Endometrium (tissue), 2 donors: ENCODE measurements at regions not wholly inside any gene's neighbourhood (a gene's known extent, or its start where the extent isn't known, plus 50 kb on each side); places are given as distances from the start of the nearest gene placed in this dataset.

ENCODE experiments used
- FAIRE-seq: peaks from 2 replicates; lab custom pipeline; 2012; peaks lifted over from hg19 to GRCh38; lab: Jason Lieb, UNC
- donor health status: control.
- donor health status: control.

DNA sequence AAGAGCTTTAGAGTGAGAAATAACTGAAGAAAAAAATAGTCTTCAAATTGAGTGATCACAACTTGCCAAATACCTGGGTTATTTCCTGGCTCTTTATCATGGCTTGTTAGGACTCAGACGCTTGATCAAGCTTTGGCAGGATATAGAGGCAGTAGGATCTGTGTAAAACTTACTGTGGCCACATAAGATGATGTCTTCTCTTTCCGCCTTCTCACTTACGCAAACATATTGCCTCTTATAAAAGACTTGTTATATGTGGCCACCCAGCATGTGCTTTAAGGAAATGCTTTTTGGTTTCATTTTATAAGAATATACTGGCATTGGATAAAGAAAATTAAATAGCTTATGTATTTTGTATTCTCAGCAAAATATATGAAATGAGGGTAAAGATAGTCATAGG is 101.8 kb upstream of the AKIRIN2 start:
- FAIRE-seq, result no peak

DNA sequence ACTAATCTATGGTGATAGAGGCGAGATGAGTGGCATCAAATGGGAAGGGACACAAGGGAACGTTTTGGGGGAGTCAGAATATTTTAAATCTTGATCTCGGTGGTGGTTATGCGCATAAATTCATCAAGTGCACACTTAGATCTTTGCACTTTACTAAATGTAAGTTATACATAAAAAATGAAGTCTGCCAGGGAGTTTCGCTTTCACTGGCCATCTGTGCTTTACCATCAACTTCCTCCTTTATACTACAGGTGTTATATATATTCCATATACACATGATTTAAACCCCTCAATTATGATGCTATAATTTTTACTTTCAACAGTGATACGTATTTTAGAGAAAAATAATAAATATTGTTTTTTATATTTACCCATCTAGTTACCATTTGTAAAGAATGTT is 97.6 kb upstream of the AKIRIN2 start:
- no peak for FAIRE-seq

DNA sequence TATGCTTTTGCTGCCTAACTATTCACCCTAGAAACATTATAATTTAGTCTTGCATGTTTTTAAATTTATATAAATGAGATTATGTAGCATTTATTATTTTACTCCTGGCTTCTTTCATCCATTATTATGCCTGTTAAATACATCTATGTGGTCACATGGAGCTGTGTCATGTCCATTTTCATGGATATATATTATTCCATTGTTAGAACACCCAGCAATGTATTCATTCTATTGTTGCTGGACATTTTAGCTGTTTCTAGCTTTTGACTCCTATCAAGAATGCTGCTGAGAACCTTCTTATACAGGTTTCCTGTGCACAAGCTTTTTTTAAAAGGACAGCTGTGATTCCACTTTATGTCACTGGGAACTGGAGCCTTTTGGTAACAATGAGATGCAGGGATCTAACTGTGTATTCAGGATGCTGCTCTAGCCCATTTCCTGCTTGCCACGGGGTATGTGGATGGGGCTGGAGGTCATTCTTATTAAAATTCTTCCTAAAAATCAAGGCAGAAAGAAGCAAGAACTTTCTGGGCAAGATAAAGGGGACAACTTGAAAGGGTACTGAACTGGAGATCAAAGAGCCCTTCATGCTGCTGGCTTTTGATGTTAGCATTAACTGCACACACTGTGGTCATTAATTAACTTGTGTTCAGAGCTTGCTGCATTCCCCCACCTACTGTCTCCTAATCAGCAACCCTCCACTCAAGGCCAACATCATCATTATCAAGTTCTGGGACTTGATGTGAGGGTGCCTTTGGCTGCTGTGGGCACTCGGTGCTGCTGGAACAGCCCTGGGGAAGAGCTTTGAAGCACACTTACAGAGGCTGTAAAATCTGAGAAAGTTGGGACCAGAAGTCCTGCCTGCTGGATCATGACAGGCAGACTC is 96.6 kb upstream of the AKIRIN2 start:
- FAIRE-seq, result no peak

DNA sequence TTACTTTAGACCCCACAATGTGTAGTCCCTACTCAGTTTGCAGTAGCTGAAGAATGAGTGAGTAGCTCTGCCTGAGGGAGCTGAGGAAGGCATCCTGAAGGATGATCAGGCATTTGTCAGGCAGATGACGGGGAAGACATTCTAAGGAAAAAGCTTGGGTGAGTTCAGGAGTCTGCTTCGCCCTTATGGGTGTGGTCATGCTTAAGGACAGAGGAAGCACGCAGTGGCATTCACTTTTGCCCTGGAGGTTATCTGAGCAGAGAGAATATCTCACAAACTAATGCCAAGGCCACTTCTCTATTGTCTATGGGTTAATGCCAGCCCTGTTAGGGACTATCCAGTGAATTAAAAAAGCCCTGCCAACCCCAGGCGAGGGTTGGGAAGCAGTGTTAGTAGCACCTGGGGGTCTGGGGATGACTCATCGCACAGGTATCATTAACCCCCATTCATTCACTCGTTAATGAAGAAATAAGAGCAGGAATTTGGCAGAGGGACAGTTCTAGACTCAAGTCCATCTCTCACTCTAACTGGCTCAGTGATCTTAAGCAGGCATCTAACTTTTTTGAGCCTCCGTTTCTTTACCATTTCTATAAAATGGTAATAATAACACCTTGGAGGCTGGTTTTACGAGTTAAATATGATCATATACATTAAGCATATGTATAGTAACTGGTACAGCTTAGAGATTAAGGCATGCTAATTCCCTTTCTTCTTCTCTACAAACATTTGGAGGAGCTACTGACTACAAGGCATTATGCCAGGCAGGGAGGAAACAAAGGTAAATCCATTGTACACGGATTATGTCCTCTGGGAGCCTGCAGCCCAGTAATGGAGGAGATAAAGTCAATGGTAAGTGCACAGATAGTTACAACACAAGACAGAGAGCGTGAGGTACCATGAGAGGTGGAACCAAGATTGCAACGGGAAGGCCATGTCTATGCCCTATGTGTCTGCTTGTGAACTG is 93.2 kb upstream of the AKIRIN2 start:
- no peak for FAIRE-seq

DNA sequence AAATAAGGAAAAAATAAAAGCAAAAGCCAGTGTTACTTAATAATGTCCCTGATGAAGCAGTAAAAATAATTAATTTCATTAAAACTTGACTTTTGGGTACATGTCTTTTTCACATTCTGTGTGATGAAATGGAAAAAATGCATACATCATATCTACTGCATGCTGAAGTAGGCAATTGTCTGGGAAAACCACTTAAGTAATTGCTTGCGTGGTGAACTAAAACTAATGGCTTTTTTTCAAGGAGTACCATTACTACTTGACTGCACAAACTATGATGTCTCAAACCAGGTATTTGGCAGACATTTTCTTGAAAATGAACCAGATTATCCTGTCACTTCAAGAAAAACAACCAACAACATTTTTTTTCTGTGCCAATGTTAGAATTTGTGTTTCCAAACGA is 91.3 kb upstream of the AKIRIN2 start:
- FAIRE-seq, result no peak

DNA sequence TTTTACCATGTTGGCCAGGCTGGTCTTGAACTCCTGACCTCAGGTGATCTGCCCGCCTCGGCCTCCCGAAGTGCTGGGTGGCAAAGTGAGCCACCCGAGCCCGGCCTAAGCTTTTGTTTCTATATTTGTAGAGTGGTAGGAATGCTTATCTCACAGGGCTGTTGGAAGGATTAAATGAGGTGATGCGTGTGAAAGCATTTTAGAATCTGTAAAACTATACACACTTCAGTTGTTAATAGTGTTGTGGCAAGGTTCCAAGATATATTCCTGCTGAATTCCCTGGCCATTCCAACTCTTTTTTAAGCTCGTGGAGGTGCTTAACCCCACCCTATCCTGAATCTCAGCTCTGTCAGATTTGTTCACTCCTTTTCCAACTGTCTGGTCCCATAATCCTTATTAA is 89.9 kb upstream of the AKIRIN2 start:
- no peak for FAIRE-seq

DNA sequence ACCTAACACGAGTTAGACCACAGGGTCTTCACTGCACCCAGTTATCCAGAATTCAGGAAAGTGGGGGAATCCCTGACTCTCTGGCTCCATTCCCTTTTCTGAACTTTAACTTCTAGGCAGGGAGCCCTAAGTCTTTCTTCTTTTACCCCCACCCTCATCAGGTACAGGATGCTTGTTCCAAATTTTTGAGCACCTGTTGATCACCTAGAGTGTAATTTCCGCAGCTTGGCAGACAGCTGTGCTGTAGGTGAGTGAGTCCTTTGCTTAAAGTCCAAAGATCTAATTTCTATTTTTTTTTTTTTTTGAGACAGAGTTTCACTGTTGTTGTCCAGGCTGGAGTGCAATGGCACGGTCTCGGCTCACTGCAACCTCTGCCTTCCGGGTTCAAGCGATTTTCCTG is 89.5 kb upstream of the AKIRIN2 start:
- FAIRE-seq, result no peak

DNA sequence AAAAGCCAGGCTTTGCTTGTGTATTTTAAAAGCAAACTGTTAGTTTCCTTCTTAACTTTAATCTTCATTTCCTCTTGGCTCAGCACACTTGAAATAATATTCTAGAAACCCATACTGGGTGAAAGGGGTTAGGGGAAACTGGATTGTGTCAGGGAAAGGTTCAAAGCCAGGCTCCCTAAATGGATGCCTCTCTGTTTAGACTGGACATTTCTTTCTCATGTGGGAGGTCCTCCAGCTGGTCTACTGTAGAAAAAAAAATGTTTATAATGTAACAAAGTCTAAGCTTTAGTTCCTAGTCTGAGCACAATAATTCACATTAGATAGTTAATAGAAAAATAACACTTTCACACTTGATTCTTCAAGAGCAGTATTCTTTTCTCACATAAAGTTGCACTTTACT is 89.0 kb upstream of the AKIRIN2 start:
- FAIRE-seq, result peak; percentile 39

DNA sequence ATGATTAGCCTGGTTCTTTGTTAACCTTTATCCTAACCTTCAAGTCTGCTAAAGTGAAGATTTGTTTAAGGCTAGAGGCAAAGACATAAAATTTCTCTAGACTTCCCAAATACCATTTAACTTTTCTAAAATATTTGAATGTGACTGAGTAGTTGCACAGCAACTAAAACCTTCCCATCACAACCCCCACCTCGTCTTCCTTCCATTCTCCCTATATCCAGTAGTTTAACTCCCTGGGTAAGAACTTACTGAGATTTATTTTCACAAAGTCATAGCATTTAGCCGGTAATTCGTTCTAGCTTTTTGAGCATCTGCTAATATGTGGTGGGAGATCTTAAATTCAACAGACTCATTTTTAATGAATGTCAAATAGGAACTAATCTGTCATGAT is 87.9 kb upstream of the AKIRIN2 start:
- FAIRE-seq, result no peak

DNA sequence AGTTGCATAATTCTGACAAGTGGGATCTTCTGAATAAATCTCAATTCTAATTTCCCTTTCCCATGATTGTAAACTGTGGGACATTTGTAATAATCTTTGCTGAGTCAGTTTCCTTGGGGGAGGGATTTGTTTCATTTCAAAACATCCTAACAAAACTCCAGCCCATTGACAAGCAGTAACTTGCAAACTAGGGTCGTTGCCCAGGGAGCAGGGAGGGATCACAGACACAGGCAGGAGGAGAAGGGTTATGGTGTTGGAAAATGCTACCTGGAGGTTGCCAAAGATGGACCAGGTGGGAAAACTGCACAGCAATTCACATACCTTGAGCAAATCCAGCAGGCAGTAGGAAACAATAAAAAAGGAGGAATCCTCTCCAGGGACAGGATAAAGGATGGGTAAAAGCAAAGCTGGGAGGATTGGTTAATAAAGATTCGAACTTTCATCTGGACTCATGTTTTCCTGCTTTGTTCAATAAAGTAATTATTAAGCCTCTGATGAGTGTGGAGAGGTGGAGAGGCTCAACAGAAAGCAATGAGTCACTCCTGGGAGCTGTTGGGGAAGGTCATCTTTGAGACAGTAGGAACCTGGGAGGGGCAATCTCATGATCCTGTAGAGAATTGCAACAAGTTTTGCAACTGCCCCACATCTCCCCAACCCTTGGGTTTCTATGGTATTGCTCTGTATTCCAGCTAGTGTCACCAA is 87.3 kb upstream of the AKIRIN2 start:
- peak; percentile 29 for FAIRE-seq

DNA sequence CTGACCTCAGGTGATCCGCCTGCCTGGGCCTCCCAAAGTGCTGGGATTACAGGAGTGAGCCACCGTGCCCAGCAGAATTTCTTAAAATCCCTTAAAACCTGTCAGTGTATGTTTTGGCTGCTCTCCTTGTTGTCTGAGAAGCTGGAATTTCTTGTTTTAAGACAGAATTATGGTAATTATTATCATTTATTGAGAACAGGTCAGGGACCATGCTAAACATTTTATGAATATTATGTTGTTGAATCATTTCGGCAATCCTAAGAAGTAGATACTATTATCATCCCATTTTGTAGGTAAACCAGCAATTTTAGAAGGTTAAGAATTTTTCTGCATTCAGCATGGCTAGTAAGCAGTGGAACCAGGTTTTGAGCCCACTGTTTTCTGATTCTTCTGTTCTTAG is 86.1 kb upstream of the AKIRIN2 start:
- no peak for FAIRE-seq

DNA sequence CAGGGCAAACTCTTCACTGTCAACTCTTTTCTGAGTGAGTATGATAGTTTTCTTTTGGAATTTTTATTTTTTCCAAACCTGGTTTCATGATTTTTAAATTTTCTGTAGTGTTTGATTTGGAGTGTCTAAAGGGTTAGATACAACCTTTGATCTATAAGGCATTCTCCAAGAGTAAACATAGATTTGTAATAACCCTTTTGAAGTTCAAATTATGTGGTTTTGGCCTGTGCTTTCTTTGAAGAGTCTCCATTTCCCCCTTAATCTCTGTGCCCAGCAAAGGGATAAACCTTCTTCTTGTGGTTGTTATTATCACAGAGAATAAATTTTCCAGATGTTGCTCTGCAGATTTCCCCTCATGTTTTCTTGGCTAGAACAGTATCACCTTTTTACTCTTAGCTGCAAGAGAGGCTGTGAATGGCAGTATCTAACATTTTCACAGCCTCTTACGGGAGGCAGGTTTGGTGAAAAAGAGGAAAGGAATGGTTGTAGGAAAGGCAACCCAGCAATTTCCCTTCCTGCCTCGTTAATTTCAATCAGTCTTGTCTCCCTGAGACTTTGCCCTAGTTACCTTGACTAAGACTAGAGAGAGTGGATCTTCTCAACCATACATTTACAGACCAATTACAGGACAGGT is 83.3 kb upstream of the AKIRIN2 start:
- no peak for FAIRE-seq

DNA sequence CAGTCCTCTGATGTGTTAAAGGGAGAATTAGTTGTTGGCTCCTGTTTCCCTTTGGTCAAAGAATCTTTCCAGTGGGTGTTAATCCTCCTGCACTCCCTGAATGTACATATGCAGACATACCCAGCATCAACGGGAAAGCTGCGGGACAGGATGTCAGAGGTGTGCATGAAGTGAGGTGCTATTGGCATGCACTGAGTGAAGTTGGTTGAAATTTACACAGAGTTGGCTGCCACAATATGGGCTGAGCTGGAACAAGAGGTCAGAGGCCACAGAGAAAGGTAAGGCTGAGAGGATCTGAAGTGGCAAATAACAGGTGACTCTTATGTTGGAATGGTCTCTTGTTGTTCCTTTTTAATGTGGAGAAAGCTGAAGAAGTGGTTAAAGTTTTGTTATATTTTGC is 82.7 kb upstream of the AKIRIN2 start:
- FAIRE-seq, result no peak

DNA sequence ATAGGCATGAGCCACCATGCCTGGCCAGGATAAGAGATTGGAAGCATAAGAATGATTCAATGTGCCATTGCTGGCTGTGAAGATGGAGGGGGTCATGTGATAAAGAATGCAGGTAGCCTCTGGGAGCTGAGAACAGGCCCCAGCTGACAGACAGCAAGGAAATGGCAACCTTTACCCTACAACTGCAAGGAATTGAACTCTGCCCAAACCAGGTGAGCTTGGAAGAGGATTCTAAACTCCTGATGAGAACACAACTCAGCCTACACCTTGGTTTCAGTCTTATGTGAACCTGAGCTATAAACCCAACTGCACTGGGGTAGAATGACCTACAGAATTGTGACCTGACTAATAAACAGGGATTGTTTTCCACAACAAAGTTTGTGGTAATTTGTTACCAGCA is 82.0 kb upstream of the AKIRIN2 start:
- no peak for FAIRE-seq

DNA sequence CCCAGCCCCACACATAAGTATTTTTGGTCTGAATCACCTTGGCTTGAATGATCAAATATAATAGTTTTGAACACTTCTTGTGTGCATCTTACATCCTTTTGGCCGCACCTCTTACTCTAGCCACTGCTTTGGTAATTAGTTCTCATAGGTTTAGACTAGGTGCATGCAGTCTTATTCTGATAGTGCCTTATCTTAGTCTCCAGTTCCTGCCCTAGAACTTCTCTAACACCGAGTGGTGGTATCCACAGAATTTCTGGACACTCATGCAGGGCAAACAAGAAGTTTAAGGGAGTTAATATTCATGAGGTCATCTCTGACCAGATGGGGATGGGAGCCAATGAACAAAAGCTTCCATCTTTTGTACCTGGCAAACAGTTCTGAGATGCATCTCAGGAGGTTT is 77.5 kb upstream of the AKIRIN2 start:
- FAIRE-seq, result no peak

DNA sequence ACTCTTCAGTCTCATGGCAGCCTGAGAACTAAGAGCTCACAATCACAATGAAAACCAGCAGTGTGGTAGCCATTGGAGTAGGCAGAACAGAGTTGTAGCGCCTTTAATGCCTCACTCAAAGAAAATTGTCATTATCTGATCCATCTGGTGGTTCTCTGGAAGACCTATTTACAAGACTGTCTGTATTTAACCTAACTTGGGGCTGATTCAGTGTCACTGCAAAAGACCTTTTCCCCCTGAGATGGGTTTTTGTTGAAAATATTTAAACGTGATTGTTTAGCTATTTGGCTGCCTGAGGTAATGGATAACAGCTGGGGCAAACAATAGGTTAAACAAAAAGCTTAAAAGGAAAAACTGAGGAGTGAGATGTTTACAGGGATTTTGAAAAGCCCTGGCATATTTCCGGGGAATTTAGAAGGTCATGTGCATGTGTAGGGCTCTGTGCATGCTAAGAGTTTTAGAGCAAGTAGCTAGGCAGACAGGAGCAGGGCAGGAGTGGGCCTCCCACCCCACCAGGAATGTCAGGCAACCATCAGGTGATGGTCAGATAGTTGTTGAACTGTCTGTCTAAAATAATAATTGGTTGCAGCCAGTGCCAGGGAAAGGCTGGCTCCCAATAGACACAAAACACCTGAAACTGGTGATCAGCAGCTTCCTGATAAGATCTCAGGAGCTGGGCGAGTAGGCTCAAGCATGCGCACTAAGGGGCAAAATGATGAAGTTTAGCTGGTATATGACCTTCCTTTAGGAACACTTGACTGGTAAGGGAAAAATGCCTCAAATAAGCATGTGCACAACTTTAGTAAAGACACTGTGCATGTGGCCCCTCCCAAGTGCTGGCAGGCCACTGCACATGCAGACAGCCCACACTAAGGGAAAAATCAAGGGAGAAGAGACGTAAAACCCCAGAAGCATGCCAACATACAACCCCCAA is 70.8 kb upstream of the AKIRIN2 start:
- FAIRE-seq, result peak; percentile 92

DNA sequence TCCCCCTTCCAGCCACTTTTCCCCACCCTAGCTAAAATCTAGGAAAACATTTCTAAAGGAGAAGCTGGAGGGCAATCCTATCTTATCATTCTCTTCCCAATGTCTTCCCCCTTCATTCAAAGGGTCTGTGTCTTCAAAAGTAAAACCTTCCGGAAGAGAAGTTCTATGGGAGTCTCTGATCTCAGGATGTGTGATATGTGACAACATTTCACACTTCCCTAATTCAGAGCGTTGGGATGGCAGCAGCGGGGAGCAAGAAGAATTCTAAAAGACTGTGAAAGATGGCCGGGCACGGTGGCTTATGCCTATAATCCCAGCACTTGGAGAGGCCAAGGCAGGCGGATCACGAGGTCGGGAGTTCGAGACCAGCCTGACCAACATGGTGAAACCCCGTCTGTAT is 65.4 kb upstream of the AKIRIN2 start:
- no peak for FAIRE-seq

DNA sequence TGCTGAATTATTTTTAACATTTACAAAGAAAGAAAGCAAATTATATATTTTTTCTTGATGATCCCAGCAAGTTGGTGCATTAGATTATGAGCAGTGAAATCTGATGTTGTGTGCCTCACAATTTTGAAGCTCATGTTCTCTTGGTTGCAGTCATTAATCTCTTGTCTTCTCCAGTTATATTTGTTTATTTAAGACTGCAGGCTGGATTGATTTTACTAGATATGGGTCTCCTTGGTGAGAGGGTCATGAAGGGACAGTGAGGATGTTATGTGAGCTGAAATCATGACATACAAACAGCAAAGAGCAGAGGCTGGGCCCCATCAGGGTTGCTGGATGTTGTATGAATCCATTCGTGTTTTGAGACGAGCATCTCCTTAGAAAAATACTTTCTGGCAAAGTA is 64.2 kb upstream of the AKIRIN2 start:
- FAIRE-seq, result no peak

DNA sequence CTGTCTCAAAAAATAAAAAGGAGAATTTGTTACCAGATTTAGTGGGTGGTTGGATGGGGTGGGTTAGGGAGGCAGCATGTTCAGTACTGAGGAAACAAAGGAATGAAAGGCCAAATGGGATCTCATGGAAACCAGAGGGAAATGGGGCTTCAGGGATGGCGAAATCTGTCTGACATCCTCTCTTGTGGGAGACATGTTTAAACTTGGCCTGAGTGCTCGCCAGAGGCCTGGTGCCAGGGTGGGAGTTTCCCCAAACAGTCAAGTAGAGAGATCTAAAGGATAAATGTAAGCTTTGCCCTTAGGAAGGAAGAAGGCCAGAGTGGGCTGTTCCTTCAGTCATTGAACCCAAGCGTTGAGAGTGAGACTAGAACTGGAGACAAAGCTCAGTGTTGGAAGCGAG is 61.9 kb upstream of the AKIRIN2 start:
- FAIRE-seq, result no peak

DNA sequence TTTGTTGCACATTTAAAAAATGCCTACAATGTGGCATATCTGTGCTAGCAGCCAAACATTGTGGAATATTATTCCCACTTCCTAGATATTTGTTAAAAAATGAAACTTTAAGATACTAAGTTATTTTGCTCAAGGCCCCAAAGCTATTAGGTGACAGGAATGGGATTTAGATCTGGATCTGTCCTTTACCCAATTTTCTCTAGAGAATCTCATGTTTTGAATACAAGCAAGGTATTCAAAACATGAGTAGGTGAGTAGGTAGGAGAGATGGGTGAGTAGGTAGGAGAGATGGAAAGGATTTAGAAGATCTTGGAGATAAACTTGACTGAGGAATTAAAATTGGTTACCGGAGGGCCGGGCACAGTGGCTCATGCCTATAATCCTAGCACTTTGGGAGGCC is 61.2 kb upstream of the AKIRIN2 start:
- FAIRE-seq, result no peak

DNA sequence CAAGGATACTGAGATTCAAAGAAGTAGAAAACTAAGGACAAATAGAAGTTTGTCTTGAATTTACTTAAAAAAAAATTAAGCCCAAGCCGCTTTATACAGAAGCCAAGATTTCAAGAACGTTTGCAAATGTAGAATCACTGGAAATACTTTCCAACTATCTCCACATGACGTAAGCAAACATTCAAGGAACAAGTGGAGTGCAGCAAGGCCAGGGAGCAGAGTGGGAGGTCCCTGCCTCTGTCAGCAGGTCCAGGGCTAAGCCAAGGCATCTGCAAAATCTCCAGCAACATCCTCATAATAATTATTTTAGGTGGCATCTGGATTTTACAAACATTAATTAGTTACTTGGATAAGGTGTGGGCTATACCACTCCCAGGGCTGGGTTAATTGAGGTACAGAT is 60.1 kb upstream of the AKIRIN2 start:
- FAIRE-seq, result no peak
